ENCODE measurements at regions not wholly inside any gene's neighbourhood (a gene's known extent, or its start where the extent isn't known, plus 50 kb on each side); places are given as distances from the start of the nearest gene placed in this dataset.

- TF ChIP-seq SP2 (tag by site-specific recombination; IDR thresholded peaks at IDR 0.05) = no peak
- no peak for TF ChIP-seq REST (tag by site-specific recombination; IDR thresholded peaks at IDR 0.05)
- TF ChIP-seq CTCF (tag by site-specific recombination; IDR thresholded peaks at IDR 0.05) = no peak
- no peak for TF ChIP-seq ZNF600 (tag by site-specific recombination; IDR thresholded peaks at IDR 0.05)
Measured at GRCh38 chr11:106457727-106458126, 380.3 kb downstream of the AASDHPPT start.

Measured in HEK293 (cell line).